AG04450 (cell line): ENCODE measurements at regions not wholly inside any gene's neighbourhood (a gene's known extent, or its start where the extent isn't known, plus 50 kb on each side); places are given as distances from the start of the nearest gene placed in this dataset.

Experiments used
- CTCF ChIA-PET: fragments of 300-600, 350-600 bp; formaldehyde crosslinking; extraction: SDS; loops from one replicate; lab custom pipeline; 2022; ENCODE audit warnings: antibody characterized with exemption, inconsistent platforms; lab: Charles Lee
- POLR2A ChIA-PET: fragments of 350-600 bp; formaldehyde crosslinking; extraction: SDS; loops from one replicate; lab custom pipeline; 2021; ENCODE audit warnings: antibody characterized with exemption, inconsistent platforms; lab: Yijun Ruan, JAX
- DNase-seq: peaks from one replicate; pipeline ENCODE4 v3.0.0-alpha.2; 2011; ENCODE audit warnings: low read depth, low spot score
- H3K27ac ChIP-seq: one replicate; pipeline ENCODE4 v1.5.1; 2012; ENCODE audit warnings: low read depth, low read length, control low read depth
- H3K27me3 ChIP-seq: one replicate; pipeline ENCODE4 v1.6.0; 2012; ENCODE audit warnings: low read length; ENCODE audit not compliant: control insufficient read depth, insufficient read depth
- H3K4me3 ChIP-seq: 2 replicates; pipeline ENCODE4 v1.5.1; 2011; ENCODE audit warnings: mild to moderate bottlenecking, low read depth, low read length, control low read depth
- H3K9me3 ChIP-seq: 2 replicates; pipeline ENCODE4 v1.5.1; 2012; ENCODE audit warnings: low read length; ENCODE audit not compliant: control insufficient read depth, insufficient read depth
- TF ChIP-seq, protein P1 (sequence below): IDR thresholded peaks from 2 replicates; pipeline ENCODE4 v1.5.1; 2011; ENCODE audit warnings: low read depth, low read length, control low read depth, inconsistent platforms

- DNase-seq: no peak
- ChIA-PET POLR2A (no interaction called here), CTCF (no interaction called here)
- TF ChIP-seq, protein P1, sequence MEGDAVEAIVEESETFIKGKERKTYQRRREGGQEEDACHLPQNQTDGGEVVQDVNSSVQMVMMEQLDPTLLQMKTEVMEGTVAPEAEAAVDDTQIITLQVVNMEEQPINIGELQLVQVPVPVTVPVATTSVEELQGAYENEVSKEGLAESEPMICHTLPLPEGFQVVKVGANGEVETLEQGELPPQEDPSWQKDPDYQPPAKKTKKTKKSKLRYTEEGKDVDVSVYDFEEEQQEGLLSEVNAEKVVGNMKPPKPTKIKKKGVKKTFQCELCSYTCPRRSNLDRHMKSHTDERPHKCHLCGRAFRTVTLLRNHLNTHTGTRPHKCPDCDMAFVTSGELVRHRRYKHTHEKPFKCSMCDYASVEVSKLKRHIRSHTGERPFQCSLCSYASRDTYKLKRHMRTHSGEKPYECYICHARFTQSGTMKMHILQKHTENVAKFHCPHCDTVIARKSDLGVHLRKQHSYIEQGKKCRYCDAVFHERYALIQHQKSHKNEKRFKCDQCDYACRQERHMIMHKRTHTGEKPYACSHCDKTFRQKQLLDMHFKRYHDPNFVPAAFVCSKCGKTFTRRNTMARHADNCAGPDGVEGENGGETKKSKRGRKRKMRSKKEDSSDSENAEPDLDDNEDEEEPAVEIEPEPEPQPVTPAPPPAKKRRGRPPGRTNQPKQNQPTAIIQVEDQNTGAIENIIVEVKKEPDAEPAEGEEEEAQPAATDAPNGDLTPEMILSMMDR: no peak
- Histone ChIP-seq H3K27ac (no peak overlapping the region), H3K27me3 (peaks cover 12% of the 10 kb centered on the region), H3K9me3 (no peaks in the 10 kb centered on the region; the same call in 1 of the 2 replicates), H3K4me3 (no peak overlapping the region)
Measured at GRCh38 chr4:3644849-3645627, 112.8 kb upstream of the LRPAP1 start.

DNA sequence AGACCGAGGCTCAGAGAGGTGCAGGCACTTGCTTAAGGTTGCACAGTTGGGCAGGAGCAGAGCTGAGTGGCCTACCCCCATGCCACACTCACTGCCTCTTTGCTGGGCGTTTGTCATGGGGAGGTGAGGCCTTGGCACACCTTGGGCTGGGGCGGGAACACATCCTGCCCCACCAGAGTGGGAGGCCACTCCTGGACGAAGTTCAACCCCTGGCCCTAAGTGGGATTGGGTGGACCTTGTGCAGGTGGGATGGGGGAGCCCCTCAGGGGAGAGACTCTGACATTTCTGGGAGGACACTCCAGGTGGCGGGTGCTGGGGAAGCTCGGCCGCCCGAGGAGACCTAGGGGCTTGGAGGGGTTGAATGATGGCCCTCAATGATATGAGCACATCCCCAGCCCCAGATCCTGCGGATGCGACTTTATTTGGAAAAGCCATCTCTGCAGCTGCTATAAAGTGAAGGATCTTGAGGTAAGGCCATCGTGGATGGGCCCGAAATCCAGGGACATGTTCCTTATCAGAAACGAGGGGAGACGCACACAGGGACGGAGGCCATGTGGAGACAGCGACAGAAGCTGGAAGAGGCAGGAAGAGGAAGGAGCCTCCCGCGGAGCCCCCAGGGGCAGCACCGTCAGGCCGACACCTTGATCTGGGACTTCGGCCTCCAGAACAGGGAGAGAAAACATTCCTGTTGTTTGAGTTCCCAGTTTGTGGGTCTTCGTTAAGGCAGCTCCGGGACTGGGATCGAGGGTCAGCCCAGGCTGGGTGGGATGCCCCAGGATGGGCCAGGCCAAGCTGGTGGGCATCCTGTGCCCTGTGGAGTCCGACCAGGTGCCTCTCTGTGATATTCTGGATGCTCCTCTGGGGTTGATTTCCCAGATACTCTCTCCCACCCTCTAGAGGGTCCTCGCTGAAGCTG lies 111.6 kb upstream of the LRPAP1 start:
- TF ChIP-seq, protein P1: no peak
- POLR2A ChIA-PET: no interaction called here

DNA sequence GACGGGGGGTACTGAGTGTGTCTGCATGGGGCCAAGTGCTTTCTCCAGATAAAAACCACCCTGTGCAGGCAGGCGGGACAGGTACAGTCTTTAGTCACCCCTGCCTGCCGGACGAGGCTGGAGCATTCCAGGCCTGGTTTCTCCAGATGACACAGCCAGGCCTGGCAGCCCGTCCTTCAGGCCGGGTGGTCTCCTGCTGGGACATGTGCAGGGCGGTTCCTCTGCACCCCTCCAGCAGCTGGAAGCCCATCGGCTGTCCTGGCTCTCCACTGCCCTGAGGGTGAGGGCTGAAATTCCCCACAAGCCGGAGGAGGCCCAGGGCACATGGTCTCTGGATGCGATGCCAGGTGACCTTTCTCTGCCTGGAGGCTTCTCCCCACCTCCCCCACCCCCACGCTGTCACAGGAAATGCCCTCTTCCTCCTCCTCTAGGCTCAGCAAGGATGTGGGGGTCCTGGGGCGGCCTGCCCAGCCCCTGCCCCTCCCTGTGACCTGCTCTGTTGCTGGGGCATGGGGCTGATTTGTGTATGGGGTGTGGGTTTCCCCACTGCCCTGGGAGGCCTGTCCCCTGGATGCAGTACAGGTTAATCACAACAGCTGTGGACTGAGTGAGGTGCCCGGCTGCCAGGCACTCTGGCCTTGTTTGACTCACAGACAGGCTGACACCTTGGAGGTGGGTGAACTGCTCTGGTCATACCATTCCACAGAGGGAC lies 110.7 kb upstream of the LRPAP1 start:
- Histone ChIP-seq H3K4me3 (no peak overlapping the region), H3K27me3 (peaks cover 7% of the 10 kb centered on the region), H3K27ac (no peak overlapping the region), H3K9me3 (no peaks in the 10 kb centered on the region; the same call in 1 of the 2 replicates)
- TF ChIP-seq, protein P1: no peak
- POLR2A ChIA-PET: no interaction called here
- DNase-seq: no peak
- CTCF ChIA-PET: no interaction called here

More for the DNA sequence above, 111.6 kb upstream of the LRPAP1 start:
- Histone ChIP-seq H3K9me3 (no peaks in the 10 kb centered on the region; the same call in 1 of the 2 replicates), H3K4me3 (no peak overlapping the region), H3K27me3 (peaks cover 7% of the 10 kb centered on the region), H3K27ac (no peak overlapping the region)
- CTCF ChIA-PET: no interaction called here
- no peak for DNase-seq

GRCh38 chr4:3642056-3642630 lies 109.9 kb upstream of the LRPAP1 start:
- POLR2A ChIA-PET: no interaction called here
- TF ChIP-seq, protein P1: no peak
- CTCF ChIA-PET: no interaction called here
- DNase-seq: no peak
- no peak overlapping the region for H3K27ac ChIP-seq
- peaks cover 7% of the 10 kb centered on the region for H3K27me3 ChIP-seq
- no peak overlapping the region for H3K4me3 ChIP-seq
- H3K9me3 ChIP-seq: no peaks in the 10 kb centered on the region; the same call in 1 of the 2 replicates
